AG04449 (cell line): ENCODE measurements at regions not wholly inside any gene's neighbourhood (a gene's known extent, or its start where the extent isn't known, plus 50 kb on each side); places are given as distances from the start of the nearest gene placed in this dataset.

Experiments used
- CTCF ChIA-PET: fragments of 350-600 bp; formaldehyde crosslinking; extraction: SDS; loops from one replicate; lab custom pipeline; 2021; ENCODE audit warnings: antibody characterized with exemption; lab: Yijun Ruan, JAX
- POLR2A ChIA-PET: fragments of 400-600, 350-600 bp; formaldehyde crosslinking; extraction: SDS; loops from one replicate; lab custom pipeline; 2020; ENCODE audit warnings: antibody characterized with exemption, inconsistent platforms; lab: Yijun Ruan, JAX
- DNase-seq: peaks from one replicate; pipeline ENCODE4 v3.0.0-alpha.2; 2010; ENCODE audit warnings: low read depth, low spot score
- H3K4me3 ChIP-seq: 2 replicates; pipeline ENCODE4 v1.5.1; 2011; ENCODE audit warnings: low read depth, mild to moderate bottlenecking, control low read depth, low read length
- CTCF ChIP-seq: IDR thresholded peaks from one replicate; pipeline ENCODE4 v1.5.1; 2011; ENCODE audit warnings: mild to moderate bottlenecking, moderate library complexity, low read length, control low read depth, inconsistent platforms; ENCODE audit not compliant: insufficient read depth; ENCODE audit errors: missing control alignments

DNA sequence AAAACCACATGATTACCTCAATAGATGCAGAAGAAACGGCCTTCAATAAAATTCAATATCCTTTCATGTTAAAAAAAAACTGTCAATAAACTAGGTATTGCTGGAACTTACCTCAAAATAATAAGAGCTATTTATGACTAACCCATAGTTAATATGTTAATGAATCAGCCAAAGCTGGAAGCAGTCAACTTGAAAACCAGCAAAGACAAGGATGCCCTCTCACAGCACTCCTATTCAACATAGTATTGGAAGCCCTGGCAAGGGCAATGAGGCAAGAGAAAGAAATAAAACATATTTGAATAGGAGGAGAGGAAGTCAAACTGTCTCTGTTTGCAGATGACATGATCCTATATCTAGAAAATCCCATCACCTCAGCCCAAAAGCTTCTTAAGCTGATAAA, 456.1 kb downstream of the OCA2 start:
- no peak for TF ChIP-seq CTCF
- CTCF ChIA-PET: no interaction called here
- POLR2A ChIA-PET: no interaction called here
- DNase-seq: no peak
- H3K4me3 ChIP-seq: no peak overlapping the region

DNA sequence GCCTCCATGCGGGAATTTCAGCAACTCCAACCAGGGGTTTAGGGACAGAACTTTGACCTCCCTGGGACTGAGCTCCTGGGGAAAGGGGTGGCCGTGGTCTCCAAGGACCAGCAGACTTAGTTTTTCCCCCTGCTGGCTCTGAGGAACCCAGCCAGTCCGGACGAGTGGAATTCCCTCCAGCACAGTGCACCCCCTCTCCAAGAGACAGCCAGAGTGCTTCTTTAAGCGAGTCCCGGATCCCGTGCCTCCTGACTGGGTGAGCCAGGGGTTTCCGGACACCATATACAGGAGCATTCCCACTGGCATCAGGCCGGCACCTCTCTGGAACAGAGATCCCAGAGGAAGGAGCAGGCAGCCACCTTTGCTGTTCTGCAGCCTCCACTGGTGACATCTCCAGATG, 459.5 kb downstream of the OCA2 start:
- POLR2A ChIA-PET: no interaction called here
- H3K4me3 ChIP-seq: no peak overlapping the region
- TF ChIP-seq CTCF: no peak
- CTCF ChIA-PET: no interaction called here
- DNase-seq: no peak

- no peak for TF ChIP-seq CTCF
- CTCF ChIA-PET: no interaction called here
- POLR2A ChIA-PET: no interaction called here
- no peak for DNase-seq
- H3K4me3 ChIP-seq: no peak overlapping the region
Observed at GRCh38 chr15:27638958-27639357, 460.2 kb downstream of the OCA2 start.

- TF ChIP-seq CTCF: no peak
- POLR2A ChIA-PET: no interaction called here
- H3K4me3 ChIP-seq: no peak overlapping the region
- CTCF ChIA-PET: no interaction called here
- DNase-seq: no peak
Observed at GRCh38 chr15:27635916-27636315, 463.2 kb downstream of the OCA2 start.

DNA sequence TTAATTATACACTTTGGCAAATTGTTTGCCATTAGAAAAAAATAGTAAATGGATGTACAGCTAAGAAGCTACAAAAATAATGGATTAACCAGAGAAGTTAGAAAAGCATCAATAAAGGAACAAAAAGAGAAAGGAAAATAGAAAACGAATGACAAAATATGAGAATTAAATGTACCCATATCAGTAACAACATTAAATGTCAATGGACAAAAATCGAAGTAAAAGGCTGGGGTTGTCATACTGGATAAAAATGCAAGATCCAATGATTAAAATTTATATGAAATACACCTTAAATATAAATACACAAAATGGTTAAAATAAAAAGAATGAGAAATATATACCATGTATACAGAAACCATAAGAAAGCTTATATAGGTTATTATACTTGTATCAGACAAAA, 470.6 kb downstream of the OCA2 start:
- TF ChIP-seq CTCF: no peak
- H3K4me3 ChIP-seq: no peak overlapping the region
- no peak for DNase-seq
- CTCF ChIA-PET: no interaction called here
- POLR2A ChIA-PET: no interaction called here

- no peak overlapping the region for H3K4me3 ChIP-seq
- DNase-seq: no peak
- POLR2A ChIA-PET: no interaction called here
- CTCF ChIA-PET: no interaction called here
- TF ChIP-seq CTCF: no peak
Observed at GRCh38 chr15:27627623-27628022, 471.5 kb downstream of the OCA2 start.
